GM23338 (cell line): ENCODE measurements at regions not wholly inside any gene's neighbourhood (a gene's known extent, or its start where the extent isn't known, plus 50 kb on each side); places are given as distances from the start of the nearest gene placed in this dataset.

ENCODE experiments used
- ATAC-seq: fragments of 200-7000 bp; cut with Tn5 transposase; 3 replicates; pipeline ENCODE4 v1.9.1; 2020
- DNase-seq: peaks from one replicate; pipeline ENCODE4 v3.0.0-alpha.2; 2015; ENCODE audit warnings: low spot score
- H2AFZ ChIP-seq: fragments of 200-600 bp; sonication (generic); 2 replicates; pipeline ENCODE4 v1.8.0; 2016; ENCODE audit warnings: antibody characterized with exemption, mild to moderate bottlenecking, moderate library complexity
- H3F3A ChIP-seq: fragments of 200-600 bp; sonication (generic); replicated peaks from 2 replicates; pipeline ENCODE4 v1.8.0; 2017; ENCODE audit warnings: antibody characterized with exemption, mixed run types, low read depth
- H3K27ac ChIP-seq: fragments of 200-600 bp; sonication (generic); 2 replicates; pipeline ENCODE4 v1.6.1; 2016; ENCODE audit warnings: low read depth
- H3K27me3 ChIP-seq: fragments of 200-600 bp; sonication (generic); 2 replicates; pipeline ENCODE4 v1.8.0; 2016; ENCODE audit warnings: mild to moderate bottlenecking, mixed run types, moderate library complexity; ENCODE audit not compliant: insufficient read depth
- H3K36me3 ChIP-seq: fragments of 200-600 bp; sonication (generic); 2 replicates; pipeline ENCODE4 v1.8.0; 2016; ENCODE audit warnings: mild to moderate bottlenecking; ENCODE audit not compliant: insufficient read depth
- H3K4me1 ChIP-seq: fragments of 200-600 bp; sonication (generic); 2 replicates; pipeline ENCODE4 v1.8.0; 2016; ENCODE audit warnings: mild to moderate bottlenecking, moderate library complexity; ENCODE audit not compliant: insufficient read depth
- H3K4me2 ChIP-seq: fragments of 200-600 bp; sonication (generic); 2 replicates; pipeline ENCODE4 v1.7.1; 2017; ENCODE audit warnings: mixed run types
- H3K4me3 ChIP-seq: fragments of 200-600 bp; sonication (generic); 2 replicates; pipeline ENCODE4 v1.6.1; 2016; ENCODE audit warnings: mixed run types
- H3K79me2 ChIP-seq: fragments of 200-600 bp; sonication (generic); replicated peaks from 2 replicates; pipeline ENCODE4 v1.8.0; 2017; ENCODE audit warnings: mild to moderate bottlenecking; ENCODE audit not compliant: insufficient read depth
- H3K9me2 ChIP-seq: fragments of 200-600 bp; sonication (generic); 2 replicates; pipeline ENCODE4 v1.8.0; 2017; ENCODE audit not compliant: insufficient read depth
- H4K20me1 ChIP-seq: fragments of 200-600 bp; sonication (generic); replicated peaks from 2 replicates; pipeline ENCODE4 v1.8.0; 2017; ENCODE audit warnings: mild to moderate bottlenecking; ENCODE audit not compliant: insufficient read depth
- H3K27ac Mint-ChIP-seq: 2 replicates; pipeline ENCODE4 v1.8.0; 2020; ENCODE audit warnings: inconsistent platforms, mild to moderate bottlenecking, moderate library complexity, mixed read lengths
- H3K27me3 Mint-ChIP-seq: 3 replicates; pipeline ENCODE4 v1.8.0; 2022; ENCODE audit warnings: low read depth, mild to moderate bottlenecking, moderate library complexity, mixed read lengths, inconsistent platforms; ENCODE audit not compliant: insufficient read depth, poor library complexity
- H3K36me3 Mint-ChIP-seq: 3 replicates; pipeline ENCODE4 v1.8.0; 2021; ENCODE audit warnings: low read depth, mild to moderate bottlenecking, inconsistent platforms, moderate library complexity, mixed read lengths
- H3K4me1 Mint-ChIP-seq: 3 replicates; pipeline ENCODE4 v1.8.0; 2020; ENCODE audit warnings: mild to moderate bottlenecking, inconsistent platforms, mixed read lengths
- H3K4me3 Mint-ChIP-seq: 3 replicates; pipeline ENCODE4 v1.8.0; 2021; ENCODE audit warnings: moderate library complexity, mild to moderate bottlenecking, inconsistent platforms, mixed read lengths
- H3K9me3 Mint-ChIP-seq: 3 replicates; pipeline ENCODE4 v1.8.0; 2020; ENCODE audit warnings: moderate library complexity, mild to moderate bottlenecking, inconsistent platforms, mixed read lengths
- CREB1 ChIP-seq: fragments of 250-450 bp; sonication (Bioruptor Pico); IDR thresholded peaks from 2 replicates; pipeline ENCODE4 v1.5.0; 2020; ENCODE audit warnings: low read depth, mild to moderate bottlenecking, moderate library complexity
- EZH2 ChIP-seq: fragments of 200-600 bp; sonication (generic); IDR thresholded peaks from one replicate; pipeline ENCODE4 v1.8.0; 2017; ENCODE audit warnings: antibody characterized with exemption, mild to moderate bottlenecking, low read depth; ENCODE audit not compliant: unreplicated experiment
- EZH2phosphoT487 ChIP-seq: fragments of 200-600 bp; sonication (generic); IDR thresholded peaks from one replicate; pipeline ENCODE4 v1.8.1; 2018; ENCODE audit warnings: antibody characterized with exemption; ENCODE audit not compliant: unreplicated experiment
- JUNB ChIP-seq: IDR thresholded peaks from one replicate; pipeline ENCODE4 v1.6.1; 2016; ENCODE audit warnings: antibody characterized with exemption; ENCODE audit not compliant: unreplicated experiment
- NANOG ChIP-seq: IDR thresholded peaks from 2 replicates; pipeline ENCODE4 v1.6.1; 2016; ENCODE audit warnings: antibody characterized with exemption, borderline replicate concordance
- POLR2AphosphoS5 ChIP-seq: IDR thresholded peaks from 2 replicates; pipeline ENCODE4 v1.6.1; 2016; ENCODE audit warnings: antibody characterized with exemption, low read depth
- STAT1 ChIP-seq: IDR thresholded peaks from one replicate; pipeline ENCODE4 v1.6.1; 2016; ENCODE audit warnings: antibody characterized with exemption; ENCODE audit not compliant: unreplicated experiment
- ZNF114 ChIP-seq: fragments of 250-450 bp; sonication (Bioruptor Pico); IDR thresholded peaks from 2 replicates; pipeline ENCODE4 v1.5.0; 2020; ENCODE audit warnings: mild to moderate bottlenecking, moderate library complexity
- ZNF331 ChIP-seq: fragments of 250-450 bp; sonication (Bioruptor Pico); IDR thresholded peaks from 2 replicates; pipeline ENCODE4 v1.5.0; 2020; ENCODE audit warnings: low read depth, mild to moderate bottlenecking, moderate library complexity
- TF ChIP-seq, protein P1 (sequence below), 2 experiments: fragments of 200-600 bp in 1 of 2; sonication (generic) in 1 of 2; conservative IDR thresholded peaks; 2 replicates each; pipeline versions ENCODE4 v1.5.1 to v1.6.1; 2016 to 2017; ENCODE audit warnings: antibody characterized with exemption in 2 of 2, low read depth in 2 of 2, mild to moderate bottlenecking in 2 of 2, moderate library complexity in 1 of 2
- TF ChIP-seq, protein P2 (sequence below): IDR thresholded peaks from 2 replicates; pipeline ENCODE4 v1.6.1; 2016; ENCODE audit warnings: antibody characterized with exemption
- TF ChIP-seq, protein P3 (sequence below): fragments of 250-450 bp; sonication (Bioruptor Pico); IDR thresholded peaks from 2 replicates; pipeline ENCODE4 v1.5.0; 2020; ENCODE audit warnings: mild to moderate bottlenecking, moderate library complexity

DNA sequence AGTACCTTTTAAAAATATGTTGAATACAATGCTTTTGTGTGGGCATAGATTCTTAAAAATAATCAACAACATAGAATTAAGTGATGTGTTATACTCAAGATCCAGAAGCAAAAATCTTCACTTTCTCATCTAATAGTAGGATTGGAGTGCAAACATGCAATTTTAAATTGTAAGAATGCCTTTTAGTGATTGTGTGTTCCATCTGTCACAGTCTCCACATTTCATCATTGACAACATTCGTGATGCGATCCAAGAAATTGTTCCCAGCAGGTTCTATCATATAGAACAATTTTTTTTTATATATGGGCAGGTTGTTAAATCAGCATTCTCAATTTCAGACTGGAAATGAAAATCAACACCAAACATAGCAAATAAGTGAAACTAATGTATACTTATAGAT, 1671.8 kb upstream of the SLC39A10 start (continued):
- TF ChIP-seq JUNB = no peak
- no peak for TF ChIP-seq STAT1
- TF ChIP-seq NANOG = no peak
- TF ChIP-seq POLR2AphosphoS5 = no peak
- TF ChIP-seq, protein P1, sequence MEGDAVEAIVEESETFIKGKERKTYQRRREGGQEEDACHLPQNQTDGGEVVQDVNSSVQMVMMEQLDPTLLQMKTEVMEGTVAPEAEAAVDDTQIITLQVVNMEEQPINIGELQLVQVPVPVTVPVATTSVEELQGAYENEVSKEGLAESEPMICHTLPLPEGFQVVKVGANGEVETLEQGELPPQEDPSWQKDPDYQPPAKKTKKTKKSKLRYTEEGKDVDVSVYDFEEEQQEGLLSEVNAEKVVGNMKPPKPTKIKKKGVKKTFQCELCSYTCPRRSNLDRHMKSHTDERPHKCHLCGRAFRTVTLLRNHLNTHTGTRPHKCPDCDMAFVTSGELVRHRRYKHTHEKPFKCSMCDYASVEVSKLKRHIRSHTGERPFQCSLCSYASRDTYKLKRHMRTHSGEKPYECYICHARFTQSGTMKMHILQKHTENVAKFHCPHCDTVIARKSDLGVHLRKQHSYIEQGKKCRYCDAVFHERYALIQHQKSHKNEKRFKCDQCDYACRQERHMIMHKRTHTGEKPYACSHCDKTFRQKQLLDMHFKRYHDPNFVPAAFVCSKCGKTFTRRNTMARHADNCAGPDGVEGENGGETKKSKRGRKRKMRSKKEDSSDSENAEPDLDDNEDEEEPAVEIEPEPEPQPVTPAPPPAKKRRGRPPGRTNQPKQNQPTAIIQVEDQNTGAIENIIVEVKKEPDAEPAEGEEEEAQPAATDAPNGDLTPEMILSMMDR (conservative IDR thresholded peaks at IDR 0.05; ENCODE audit: low read depth in 2 of 2) = no peak
- TF ChIP-seq, protein P2, sequence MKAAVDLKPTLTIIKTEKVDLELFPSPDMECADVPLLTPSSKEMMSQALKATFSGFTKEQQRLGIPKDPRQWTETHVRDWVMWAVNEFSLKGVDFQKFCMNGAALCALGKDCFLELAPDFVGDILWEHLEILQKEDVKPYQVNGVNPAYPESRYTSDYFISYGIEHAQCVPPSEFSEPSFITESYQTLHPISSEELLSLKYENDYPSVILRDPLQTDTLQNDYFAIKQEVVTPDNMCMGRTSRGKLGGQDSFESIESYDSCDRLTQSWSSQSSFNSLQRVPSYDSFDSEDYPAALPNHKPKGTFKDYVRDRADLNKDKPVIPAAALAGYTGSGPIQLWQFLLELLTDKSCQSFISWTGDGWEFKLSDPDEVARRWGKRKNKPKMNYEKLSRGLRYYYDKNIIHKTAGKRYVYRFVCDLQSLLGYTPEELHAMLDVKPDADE = no peak

DNA sequence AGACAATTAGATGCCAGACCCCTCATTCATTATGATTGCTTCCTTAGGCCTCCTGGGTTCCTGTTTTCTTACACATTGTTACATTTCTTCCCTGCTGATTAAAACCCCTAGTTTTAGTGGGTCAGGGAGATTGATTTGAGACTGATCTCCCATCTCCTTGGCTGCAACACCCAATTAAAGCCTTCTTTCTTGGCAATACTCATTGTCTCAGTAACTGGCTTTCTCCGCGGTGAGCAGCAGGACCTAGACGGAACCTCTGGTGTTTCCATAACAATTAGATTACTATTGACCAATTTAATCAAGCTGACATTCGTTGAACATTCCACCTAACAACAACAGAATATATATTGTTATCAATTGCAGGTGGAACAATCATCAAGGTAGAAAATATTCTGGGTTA, 1676.4 kb upstream of the SLC39A10 start:
- peaks cover 7% of the 10 kb centered on the region; the same call in 2 of the 3 replicates for H3K4me1 Mint-ChIP-seq
- H3K4me3 ChIP-seq = no peak overlapping the region
- H3K79me2 ChIP-seq = no peaks in the 10 kb centered on the region
- H3F3A ChIP-seq = no peaks in the 10 kb centered on the region
- no peaks in the 10 kb centered on the region for H3K9me2 ChIP-seq
- H3K36me3 Mint-ChIP-seq = peaks cover 13% of the 10 kb centered on the region; the same call in 2 of the 3 replicates
- H3K27ac Mint-ChIP-seq = peak overlapping the region; percentile 36; the same call in 1 of the 2 replicates
- no peaks in the 10 kb centered on the region for H4K20me1 ChIP-seq
- peaks cover 17% of the 10 kb centered on the region; the same call in 2 of the 3 replicates for H3K9me3 Mint-ChIP-seq
- no peak overlapping the region for H3K4me2 ChIP-seq
- peak; percentile 52 for ATAC-seq
- H3K4me1 ChIP-seq = no peaks in the 10 kb centered on the region
- no peaks in the 10 kb centered on the region for H3K27me3 ChIP-seq
- no peaks in the 10 kb centered on the region for H3K27me3 Mint-ChIP-seq
- no peak overlapping the region for H3K27ac ChIP-seq
- peak; percentile 18 for DNase-seq
- no peaks in the 10 kb centered on the region for H3K36me3 ChIP-seq
- H2AFZ ChIP-seq = no peak overlapping the region
- no peak overlapping the region for H3K4me3 Mint-ChIP-seq
- TF ChIP-seq POLR2AphosphoS5 (no peak), ZNF114 (CRISPR knock-in tag) (no peak), EZH2 (no peak), STAT1 (no peak), NANOG (no peak), CREB1 (CRISPR knock-in tag) (no peak), JUNB (no peak), EZH2phosphoT487 (no peak), ZNF331 (CRISPR knock-in tag) (no peak)
- TF ChIP-seq, protein P1 (conservative IDR thresholded peaks at IDR 0.05; ENCODE audit: low read depth in 2 of 2) = no peak
- TF ChIP-seq, protein P3, sequence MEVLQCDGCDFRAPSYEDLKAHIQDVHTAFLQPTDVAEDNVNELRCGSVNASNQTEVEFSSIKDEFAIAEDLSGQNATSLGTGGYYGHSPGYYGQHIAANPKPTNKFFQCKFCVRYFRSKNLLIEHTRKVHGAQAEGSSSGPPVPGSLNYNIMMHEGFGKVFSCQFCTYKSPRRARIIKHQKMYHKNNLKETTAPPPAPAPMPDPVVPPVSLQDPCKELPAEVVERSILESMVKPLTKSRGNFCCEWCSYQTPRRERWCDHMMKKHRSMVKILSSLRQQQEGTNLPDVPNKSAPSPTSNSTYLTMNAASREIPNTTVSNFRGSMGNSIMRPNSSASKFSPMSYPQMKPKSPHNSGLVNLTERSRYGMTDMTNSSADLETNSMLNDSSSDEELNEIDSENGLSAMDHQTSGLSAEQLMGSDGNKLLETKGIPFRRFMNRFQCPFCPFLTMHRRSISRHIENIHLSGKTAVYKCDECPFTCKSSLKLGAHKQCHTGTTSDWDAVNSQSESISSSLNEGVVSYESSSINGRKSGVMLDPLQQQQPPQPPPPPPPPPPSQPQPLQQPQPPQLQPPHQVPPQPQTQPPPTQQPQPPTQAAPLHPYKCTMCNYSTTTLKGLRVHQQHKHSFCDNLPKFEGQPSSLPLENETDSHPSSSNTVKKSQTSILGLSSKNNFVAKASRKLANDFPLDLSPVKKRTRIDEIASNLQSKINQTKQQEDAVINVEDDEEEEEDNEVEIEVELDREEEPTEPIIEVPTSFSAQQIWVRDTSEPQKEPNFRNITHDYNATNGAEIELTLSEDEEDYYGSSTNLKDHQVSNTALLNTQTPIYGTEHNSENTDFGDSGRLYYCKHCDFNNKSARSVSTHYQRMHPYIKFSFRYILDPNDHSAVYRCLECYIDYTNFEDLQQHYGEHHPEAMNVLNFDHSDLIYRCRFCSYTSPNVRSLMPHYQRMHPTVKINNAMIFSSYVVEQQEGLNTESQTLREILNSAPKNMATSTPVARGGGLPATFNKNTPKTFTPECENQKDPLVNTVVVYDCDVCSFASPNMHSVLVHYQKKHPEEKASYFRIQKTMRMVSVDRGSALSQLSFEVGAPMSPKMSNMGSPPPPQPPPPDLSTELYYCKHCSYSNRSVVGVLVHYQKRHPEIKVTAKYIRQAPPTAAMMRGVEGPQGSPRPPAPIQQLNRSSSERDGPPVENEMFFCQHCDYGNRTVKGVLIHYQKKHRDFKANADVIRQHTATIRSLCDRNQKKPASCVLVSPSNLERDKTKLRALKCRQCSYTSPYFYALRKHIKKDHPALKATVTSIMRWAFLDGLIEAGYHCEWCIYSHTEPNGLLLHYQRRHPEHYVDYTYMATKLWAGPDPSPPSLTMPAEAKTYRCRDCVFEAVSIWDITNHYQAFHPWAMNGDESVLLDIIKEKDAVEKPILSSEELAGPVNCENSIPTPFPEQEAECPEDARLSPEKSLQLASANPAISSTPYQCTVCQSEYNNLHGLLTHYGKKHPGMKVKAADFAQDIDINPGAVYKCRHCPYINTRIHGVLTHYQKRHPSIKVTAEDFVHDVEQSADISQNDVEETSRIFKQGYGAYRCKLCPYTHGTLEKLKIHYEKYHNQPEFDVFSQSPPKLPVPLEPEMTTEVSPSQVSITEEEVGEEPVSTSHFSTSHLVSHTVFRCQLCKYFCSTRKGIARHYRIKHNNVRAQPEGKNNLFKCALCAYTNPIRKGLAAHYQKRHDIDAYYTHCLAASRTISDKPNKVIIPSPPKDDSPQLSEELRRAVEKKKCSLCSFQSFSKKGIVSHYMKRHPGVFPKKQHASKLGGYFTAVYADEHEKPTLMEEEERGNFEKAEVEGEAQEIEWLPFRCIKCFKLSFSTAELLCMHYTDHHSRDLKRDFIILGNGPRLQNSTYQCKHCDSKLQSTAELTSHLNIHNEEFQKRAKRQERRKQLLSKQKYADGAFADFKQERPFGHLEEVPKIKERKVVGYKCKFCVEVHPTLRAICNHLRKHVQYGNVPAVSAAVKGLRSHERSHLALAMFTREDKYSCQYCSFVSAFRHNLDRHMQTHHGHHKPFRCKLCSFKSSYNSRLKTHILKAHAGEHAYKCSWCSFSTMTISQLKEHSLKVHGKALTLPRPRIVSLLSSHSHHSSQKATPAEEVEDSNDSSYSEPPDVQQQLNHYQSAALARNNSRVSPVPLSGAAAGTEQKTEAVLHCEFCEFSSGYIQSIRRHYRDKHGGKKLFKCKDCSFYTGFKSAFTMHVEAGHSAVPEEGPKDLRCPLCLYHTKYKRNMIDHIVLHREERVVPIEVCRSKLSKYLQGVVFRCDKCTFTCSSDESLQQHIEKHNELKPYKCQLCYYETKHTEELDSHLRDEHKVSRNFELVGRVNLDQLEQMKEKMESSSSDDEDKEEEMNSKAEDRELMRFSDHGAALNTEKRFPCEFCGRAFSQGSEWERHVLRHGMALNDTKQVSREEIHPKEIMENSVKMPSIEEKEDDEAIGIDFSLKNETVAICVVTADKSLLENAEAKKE (CRISPR knock-in tag) = no peak
- TF ChIP-seq, protein P2 = no peak
